ENCODE measurements at regions not wholly inside any gene's neighbourhood (a gene's known extent, or its start where the extent isn't known, plus 50 kb on each side); places are given as distances from the start of the nearest gene placed in this dataset.
"Not testable (repeated sequence)": the region's sequence is repeated elsewhere in the genome, so short reads cannot be mapped to it uniquely, and the experiment has no call there.

- DNase-seq = no peak
Observed at GRCh38 chr9:115756736-115757135, 396.9 kb upstream of the PAPPA start.

GRCh38 chr9:115757461-115757860 lies 396.1 kb upstream of the PAPPA start:
- DNase-seq = no peak

- DNase-seq = no peak
Observed at GRCh38 chr9:115758441-115758840, 395.1 kb upstream of the PAPPA start.

GRCh38 chr9:115759426-115759825 lies 394.2 kb upstream of the PAPPA start:
- no peak for DNase-seq

GRCh38 chr9:115764645-115765044 lies 388.9 kb upstream of the PAPPA start:
- DNase-seq = no peak

GRCh38 chr9:115765060-115765459 lies 388.5 kb upstream of the PAPPA start:
- DNase-seq = no peak

GRCh38 chr9:115766370-115766955 lies 387.1 kb upstream of the PAPPA start:
- DNase-seq = no peak

GRCh38 chr9:115770521-115770920 lies 383.1 kb upstream of the PAPPA start:
- no peak for DNase-seq

GRCh38 chr9:115775659-115776058 lies 377.9 kb upstream of the PAPPA start:
- DNase-seq = no peak

GRCh38 chr9:115777610-115778009 lies 376.0 kb upstream of the PAPPA start:
- DNase-seq = no peak

- DNase-seq = no peak
Observed at GRCh38 chr9:115781070-115781736, 372.4 kb upstream of the PAPPA start.

GRCh38 chr9:115786321-115786720 lies 367.3 kb upstream of the PAPPA start:
- no peak for DNase-seq

- no peak for DNase-seq
Observed at GRCh38 chr9:115790520-115790919, 363.1 kb upstream of the PAPPA start.

- DNase-seq = no peak
Observed at GRCh38 chr9:115794921-115795475, 358.6 kb upstream of the PAPPA start.

GRCh38 chr9:115799734-115800133 lies 353.9 kb upstream of the PAPPA start:
- DNase-seq = no peak

- no peak for DNase-seq
Observed at GRCh38 chr9:115804206-115804605, 349.4 kb upstream of the PAPPA start.

GRCh38 chr9:115808108-115808507 lies 345.5 kb upstream of the PAPPA start:
- no peak for DNase-seq

GRCh38 chr9:115808695-115809094 lies 344.9 kb upstream of the PAPPA start:
- DNase-seq = no peak

- DNase-seq = no peak
Observed at GRCh38 chr9:115810166-115810565, 343.4 kb upstream of the PAPPA start.

- DNase-seq = no peak
Observed at GRCh38 chr9:115814081-115814480, 339.5 kb upstream of the PAPPA start.

- DNase-seq = no peak
Observed at GRCh38 chr9:115815786-115816185, 337.8 kb upstream of the PAPPA start.

- not testable (repeated sequence) for DNase-seq
Observed at GRCh38 chr9:115818651-115819050, 334.9 kb upstream of the PAPPA start.

- DNase-seq = no peak
Observed at GRCh38 chr9:115832031-115832430, 321.6 kb upstream of the PAPPA start.

GRCh38 chr9:115837618-115838017 lies 316.0 kb upstream of the PAPPA start:
- no peak for DNase-seq

GRCh38 chr9:115838417-115838816 lies 315.2 kb upstream of the PAPPA start:
- DNase-seq = no peak

All from CD4-positive, alpha-beta T cell treated with Interleukin-4 for 4 hours (primary cell).